ENCODE measurements at regions not wholly inside any gene's neighbourhood (a gene's known extent, or its start where the extent isn't known, plus 50 kb on each side); places are given as distances from the start of the nearest gene placed in this dataset.
A peak's percentile ranks its signal among the peaks of the same experiment; 100 is the strongest.

DNA sequence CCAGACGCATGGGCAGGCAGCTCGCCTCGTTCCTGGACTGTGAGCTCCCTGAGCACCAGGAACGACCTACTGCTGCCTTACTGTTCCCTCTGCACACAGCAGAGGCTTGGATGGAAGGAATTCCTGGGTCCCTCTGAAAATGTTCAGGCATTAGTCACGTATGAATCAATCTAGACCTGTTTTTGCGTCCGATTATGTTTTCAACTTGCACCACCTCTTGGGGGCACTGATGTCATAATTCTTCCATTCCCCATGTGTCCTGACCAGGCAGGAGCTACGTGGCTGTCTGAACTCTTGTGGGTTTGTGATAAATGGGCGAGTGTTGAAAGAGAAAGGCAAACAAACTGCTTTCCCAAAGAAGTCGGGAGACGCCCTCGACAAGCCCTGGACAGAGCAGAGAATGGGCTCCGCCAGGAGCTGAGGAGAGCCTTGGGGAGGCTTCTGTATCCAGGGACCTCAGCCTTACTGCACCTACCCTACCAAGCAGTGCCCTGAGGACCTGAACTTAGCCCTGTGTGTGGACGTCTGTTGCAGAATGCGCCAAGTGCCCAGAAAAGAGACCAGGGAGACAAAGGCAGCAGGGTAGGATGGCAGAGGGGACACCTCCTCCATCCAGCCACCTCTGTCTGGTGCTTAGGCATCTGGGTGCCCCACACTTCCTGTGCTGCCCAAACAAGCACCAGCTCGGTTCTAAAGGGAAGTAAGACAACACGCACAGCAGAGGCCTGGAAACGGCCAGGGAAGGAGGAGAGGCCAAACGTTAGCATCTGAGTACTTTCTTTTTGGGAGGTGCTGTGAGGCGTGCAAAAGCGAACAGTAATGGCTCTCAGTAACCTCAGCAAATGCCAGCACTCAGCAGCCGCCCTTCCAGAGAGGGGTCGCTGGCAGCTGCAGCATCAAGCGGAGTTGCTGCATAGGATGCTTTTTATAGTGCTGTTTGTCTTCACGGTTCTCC lies 124.2 kb downstream of the LY86 start (continued):
- TF ChIP-seq NR2F6 (CRISPR knock-in tag; IDR thresholded peaks at IDR 0.05) (no peak), ZNF764 (CRISPR knock-in tag; IDR thresholded peaks at IDR 0.05; ENCODE audit: low read depth) (no peak), CTBP1 (IDR thresholded peaks at IDR 0.05; ENCODE audit: borderline replicate concordance) (peak; percentile 72), ESRRA (IDR thresholded peaks at IDR 0.05; ENCODE audit: borderline replicate concordance, low read depth) (peak; percentile 92; the same call in 1 of the 2 replicates), CBFA2T3 (IDR thresholded peaks at IDR 0.05) (peak; percentile 49), NFIX (CRISPR knock-in tag; IDR thresholded peaks at IDR 0.05; ENCODE audit: low read depth) (no peak), PPARD (CRISPR knock-in tag; IDR thresholded peaks at IDR 0.05) (no peak), TAF1 (IDR thresholded peaks at IDR 0.05; ENCODE audit: control insufficient read depth, extremely low read depth, insufficient read depth, low read length, severe bottlenecking) (no peak), FUS (optimal IDR thresholded peaks at IDR 0.05; ENCODE audit: low read depth, low read length) (no peak), ASH1L (IDR thresholded peaks at IDR 0.05; ENCODE audit: borderline replicate concordance, low read depth, partially characterized antibody) (no peak), ZNF217 (CRISPR knock-in tag; IDR thresholded peaks at IDR 0.05) (no peak), ZNF354B (CRISPR knock-in tag; IDR thresholded peaks at IDR 0.05) (no peak), FOXM1 (IDR thresholded peaks at IDR 0.05; ENCODE audit: low read depth) (no peak), FOXM1 (CRISPR knock-in tag; IDR thresholded peaks at IDR 0.05; ENCODE audit: low read depth) (no peak), RAD51 (IDR thresholded peaks at IDR 0.05; ENCODE audit: borderline replicate concordance, low read depth) (no peak), RBM22 (IDR thresholded peaks at IDR 0.05; ENCODE audit: low read depth, low read length, poor library complexity, severe bottlenecking) (no peak), MYNN (IDR thresholded peaks at IDR 0.05) (no peak; the same call in 1 of the 2 replicates), MYNN (CRISPR knock-in tag; IDR thresholded peaks at IDR 0.05) (no peak), NBN (IDR thresholded peaks at IDR 0.05; ENCODE audit: low read depth) (peak; percentile 90; the same call in 1 of the 2 replicates)
- TF ChIP-seq, protein P1, sequence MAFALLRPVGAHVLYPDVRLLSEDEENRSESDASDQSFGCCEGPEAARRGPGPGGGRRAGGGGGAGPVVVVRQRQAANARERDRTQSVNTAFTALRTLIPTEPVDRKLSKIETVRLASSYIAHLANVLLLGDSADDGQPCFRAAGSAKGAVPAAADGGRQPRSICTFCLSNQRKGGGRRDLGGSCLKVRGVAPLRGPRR (CRISPR knock-in tag; IDR thresholded peaks at IDR 0.05): no peak
- TF ChIP-seq, protein P2, sequence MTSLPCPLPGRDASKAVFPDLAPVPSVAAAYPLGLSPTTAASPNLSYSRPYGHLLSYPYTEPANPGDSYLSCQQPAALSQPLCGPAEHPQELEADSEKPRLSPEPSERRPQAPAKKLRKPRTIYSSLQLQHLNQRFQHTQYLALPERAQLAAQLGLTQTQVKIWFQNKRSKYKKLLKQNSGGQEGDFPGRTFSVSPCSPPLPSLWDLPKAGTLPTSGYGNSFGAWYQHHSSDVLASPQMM (CRISPR knock-in tag; IDR thresholded peaks at IDR 0.05): no peak
- TF ChIP-seq, protein P3, sequence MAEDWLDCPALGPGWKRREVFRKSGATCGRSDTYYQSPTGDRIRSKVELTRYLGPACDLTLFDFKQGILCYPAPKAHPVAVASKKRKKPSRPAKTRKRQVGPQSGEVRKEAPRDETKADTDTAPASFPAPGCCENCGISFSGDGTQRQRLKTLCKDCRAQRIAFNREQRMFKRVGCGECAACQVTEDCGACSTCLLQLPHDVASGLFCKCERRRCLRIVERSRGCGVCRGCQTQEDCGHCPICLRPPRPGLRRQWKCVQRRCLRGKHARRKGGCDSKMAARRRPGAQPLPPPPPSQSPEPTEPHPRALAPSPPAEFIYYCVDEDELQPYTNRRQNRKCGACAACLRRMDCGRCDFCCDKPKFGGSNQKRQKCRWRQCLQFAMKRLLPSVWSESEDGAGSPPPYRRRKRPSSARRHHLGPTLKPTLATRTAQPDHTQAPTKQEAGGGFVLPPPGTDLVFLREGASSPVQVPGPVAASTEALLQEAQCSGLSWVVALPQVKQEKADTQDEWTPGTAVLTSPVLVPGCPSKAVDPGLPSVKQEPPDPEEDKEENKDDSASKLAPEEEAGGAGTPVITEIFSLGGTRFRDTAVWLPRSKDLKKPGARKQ (CRISPR knock-in tag; IDR thresholded peaks at IDR 0.05): no peak
- TF ChIP-seq, protein P4, sequence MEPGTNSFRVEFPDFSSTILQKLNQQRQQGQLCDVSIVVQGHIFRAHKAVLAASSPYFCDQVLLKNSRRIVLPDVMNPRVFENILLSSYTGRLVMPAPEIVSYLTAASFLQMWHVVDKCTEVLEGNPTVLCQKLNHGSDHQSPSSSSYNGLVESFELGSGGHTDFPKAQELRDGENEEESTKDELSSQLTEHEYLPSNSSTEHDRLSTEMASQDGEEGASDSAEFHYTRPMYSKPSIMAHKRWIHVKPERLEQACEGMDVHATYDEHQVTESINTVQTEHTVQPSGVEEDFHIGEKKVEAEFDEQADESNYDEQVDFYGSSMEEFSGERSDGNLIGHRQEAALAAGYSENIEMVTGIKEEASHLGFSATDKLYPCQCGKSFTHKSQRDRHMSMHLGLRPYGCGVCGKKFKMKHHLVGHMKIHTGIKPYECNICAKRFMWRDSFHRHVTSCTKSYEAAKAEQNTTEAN (CRISPR knock-in tag; IDR thresholded peaks at IDR 0.05): no peak
- TF ChIP-seq, protein P5, sequence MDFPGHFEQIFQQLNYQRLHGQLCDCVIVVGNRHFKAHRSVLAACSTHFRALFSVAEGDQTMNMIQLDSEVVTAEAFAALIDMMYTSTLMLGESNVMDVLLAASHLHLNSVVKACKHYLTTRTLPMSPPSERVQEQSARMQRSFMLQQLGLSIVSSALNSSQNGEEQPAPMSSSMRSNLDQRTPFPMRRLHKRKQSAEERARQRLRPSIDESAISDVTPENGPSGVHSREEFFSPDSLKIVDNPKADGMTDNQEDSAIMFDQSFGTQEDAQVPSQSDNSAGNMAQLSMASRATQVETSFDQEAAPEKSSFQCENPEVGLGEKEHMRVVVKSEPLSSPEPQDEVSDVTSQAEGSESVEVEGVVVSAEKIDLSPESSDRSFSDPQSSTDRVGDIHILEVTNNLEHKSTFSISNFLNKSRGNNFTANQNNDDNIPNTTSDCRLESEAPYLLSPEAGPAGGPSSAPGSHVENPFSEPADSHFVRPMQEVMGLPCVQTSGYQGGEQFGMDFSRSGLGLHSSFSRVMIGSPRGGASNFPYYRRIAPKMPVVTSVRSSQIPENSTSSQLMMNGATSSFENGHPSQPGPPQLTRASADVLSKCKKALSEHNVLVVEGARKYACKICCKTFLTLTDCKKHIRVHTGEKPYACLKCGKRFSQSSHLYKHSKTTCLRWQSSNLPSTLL (IDR thresholded peaks at IDR 0.05): no peak

Measured in K562 (cell line).